ENCODE measurements at regions not wholly inside any gene's neighbourhood (a gene's known extent, or its start where the extent isn't known, plus 50 kb on each side); places are given as distances from the start of the nearest gene placed in this dataset.

DNA sequence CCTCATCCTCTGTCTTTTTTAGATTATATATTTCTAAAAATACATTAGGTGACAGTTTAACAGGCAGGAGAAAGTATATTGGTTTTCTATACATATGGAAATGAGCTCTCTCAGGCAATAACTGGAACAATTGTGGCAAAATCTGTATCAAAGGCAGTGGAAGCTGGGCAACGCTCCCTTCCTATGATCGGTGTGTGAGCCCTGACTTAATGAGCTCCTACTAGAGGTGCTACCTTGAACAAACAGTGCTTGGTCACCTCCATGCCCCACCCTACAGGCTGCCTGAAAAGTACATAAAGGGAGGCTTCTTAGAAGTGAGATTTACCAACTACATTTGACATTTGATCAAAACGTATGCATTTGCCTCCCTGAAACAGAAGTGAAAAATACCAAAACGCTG lies 185.3 kb downstream of the EFNB2 start:
- TF ChIP-seq, protein P1, sequence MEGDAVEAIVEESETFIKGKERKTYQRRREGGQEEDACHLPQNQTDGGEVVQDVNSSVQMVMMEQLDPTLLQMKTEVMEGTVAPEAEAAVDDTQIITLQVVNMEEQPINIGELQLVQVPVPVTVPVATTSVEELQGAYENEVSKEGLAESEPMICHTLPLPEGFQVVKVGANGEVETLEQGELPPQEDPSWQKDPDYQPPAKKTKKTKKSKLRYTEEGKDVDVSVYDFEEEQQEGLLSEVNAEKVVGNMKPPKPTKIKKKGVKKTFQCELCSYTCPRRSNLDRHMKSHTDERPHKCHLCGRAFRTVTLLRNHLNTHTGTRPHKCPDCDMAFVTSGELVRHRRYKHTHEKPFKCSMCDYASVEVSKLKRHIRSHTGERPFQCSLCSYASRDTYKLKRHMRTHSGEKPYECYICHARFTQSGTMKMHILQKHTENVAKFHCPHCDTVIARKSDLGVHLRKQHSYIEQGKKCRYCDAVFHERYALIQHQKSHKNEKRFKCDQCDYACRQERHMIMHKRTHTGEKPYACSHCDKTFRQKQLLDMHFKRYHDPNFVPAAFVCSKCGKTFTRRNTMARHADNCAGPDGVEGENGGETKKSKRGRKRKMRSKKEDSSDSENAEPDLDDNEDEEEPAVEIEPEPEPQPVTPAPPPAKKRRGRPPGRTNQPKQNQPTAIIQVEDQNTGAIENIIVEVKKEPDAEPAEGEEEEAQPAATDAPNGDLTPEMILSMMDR (tag by site-specific recombination; IDR thresholded peaks at IDR 0.05) = no peak
- TF ChIP-seq, protein P2, sequence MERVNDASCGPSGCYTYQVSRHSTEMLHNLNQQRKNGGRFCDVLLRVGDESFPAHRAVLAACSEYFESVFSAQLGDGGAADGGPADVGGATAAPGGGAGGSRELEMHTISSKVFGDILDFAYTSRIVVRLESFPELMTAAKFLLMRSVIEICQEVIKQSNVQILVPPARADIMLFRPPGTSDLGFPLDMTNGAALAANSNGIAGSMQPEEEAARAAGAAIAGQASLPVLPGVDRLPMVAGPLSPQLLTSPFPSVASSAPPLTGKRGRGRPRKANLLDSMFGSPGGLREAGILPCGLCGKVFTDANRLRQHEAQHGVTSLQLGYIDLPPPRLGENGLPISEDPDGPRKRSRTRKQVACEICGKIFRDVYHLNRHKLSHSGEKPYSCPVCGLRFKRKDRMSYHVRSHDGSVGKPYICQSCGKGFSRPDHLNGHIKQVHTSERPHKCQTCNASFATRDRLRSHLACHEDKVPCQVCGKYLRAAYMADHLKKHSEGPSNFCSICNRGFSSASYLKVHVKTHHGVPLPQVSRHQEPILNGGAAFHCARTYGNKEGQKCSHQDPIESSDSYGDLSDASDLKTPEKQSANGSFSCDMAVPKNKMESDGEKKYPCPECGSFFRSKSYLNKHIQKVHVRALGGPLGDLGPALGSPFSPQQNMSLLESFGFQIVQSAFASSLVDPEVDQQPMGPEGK (tag by site-specific recombination; IDR thresholded peaks at IDR 0.05) = no peak
- TF ChIP-seq, protein P3, sequence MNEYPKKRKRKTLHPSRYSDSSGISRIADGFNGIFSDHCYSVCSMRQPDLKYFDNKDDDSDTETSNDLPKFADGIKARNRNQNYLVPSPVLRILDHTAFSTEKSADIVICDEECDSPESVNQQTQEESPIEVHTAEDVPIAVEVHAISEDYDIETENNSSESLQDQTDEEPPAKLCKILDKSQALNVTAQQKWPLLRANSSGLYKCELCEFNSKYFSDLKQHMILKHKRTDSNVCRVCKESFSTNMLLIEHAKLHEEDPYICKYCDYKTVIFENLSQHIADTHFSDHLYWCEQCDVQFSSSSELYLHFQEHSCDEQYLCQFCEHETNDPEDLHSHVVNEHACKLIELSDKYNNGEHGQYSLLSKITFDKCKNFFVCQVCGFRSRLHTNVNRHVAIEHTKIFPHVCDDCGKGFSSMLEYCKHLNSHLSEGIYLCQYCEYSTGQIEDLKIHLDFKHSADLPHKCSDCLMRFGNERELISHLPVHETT (tag by site-specific recombination; IDR thresholded peaks at IDR 0.05) = no peak
- no peak for TF ChIP-seq ZNF629 (tag by site-specific recombination; IDR thresholded peaks at IDR 0.05)
- no peak for TF ChIP-seq ZNF121 (tag by site-specific recombination; IDR thresholded peaks at IDR 0.05)
- no peak for TF ChIP-seq ZNF324 (tag by site-specific recombination; IDR thresholded peaks at IDR 0.05)
- TF ChIP-seq, protein P4, sequence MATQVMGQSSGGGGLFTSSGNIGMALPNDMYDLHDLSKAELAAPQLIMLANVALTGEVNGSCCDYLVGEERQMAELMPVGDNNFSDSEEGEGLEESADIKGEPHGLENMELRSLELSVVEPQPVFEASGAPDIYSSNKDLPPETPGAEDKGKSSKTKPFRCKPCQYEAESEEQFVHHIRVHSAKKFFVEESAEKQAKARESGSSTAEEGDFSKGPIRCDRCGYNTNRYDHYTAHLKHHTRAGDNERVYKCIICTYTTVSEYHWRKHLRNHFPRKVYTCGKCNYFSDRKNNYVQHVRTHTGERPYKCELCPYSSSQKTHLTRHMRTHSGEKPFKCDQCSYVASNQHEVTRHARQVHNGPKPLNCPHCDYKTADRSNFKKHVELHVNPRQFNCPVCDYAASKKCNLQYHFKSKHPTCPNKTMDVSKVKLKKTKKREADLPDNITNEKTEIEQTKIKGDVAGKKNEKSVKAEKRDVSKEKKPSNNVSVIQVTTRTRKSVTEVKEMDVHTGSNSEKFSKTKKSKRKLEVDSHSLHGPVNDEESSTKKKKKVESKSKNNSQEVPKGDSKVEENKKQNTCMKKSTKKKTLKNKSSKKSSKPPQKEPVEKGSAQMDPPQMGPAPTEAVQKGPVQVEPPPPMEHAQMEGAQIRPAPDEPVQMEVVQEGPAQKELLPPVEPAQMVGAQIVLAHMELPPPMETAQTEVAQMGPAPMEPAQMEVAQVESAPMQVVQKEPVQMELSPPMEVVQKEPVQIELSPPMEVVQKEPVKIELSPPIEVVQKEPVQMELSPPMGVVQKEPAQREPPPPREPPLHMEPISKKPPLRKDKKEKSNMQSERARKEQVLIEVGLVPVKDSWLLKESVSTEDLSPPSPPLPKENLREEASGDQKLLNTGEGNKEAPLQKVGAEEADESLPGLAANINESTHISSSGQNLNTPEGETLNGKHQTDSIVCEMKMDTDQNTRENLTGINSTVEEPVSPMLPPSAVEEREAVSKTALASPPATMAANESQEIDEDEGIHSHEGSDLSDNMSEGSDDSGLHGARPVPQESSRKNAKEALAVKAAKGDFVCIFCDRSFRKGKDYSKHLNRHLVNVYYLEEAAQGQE (tag by site-specific recombination; IDR thresholded peaks at IDR 0.05) = no peak
